ENCODE measurements at regions not wholly inside any gene's neighbourhood (a gene's known extent, or its start where the extent isn't known, plus 50 kb on each side); places are given as distances from the start of the nearest gene placed in this dataset.
"Not testable (repeated sequence)": the region's sequence is repeated elsewhere in the genome, so short reads cannot be mapped to it uniquely, and the experiment has no call there.

- not testable (repeated sequence) for TF ChIP-seq POLR2AphosphoS5, CTCF (IDR thresholded peaks at IDR 0.05)
Measured at GRCh38 chr4:118435415-118435814, 82.6 kb upstream of the PRSS12 start.
